Neural progenitor cell (in vitro differentiated cells): ENCODE measurements at regions not wholly inside any gene's neighbourhood (a gene's known extent, or its start where the extent isn't known, plus 50 kb on each side); places are given as distances from the start of the nearest gene placed in this dataset.
A peak's percentile ranks its signal among the peaks of the same experiment; 100 is the strongest.

ENCODE experiments used
- DNase-seq: peaks from one replicate; pipeline ENCODE4 v3.0.0-alpha.2; 2016; ENCODE audit warnings: low spot score
- H2AFZ ChIP-seq: fragments of 200-600 bp; sonication (generic); replicated peaks from 2 replicates; pipeline ENCODE4 v1.6.1; 2016; ENCODE audit warnings: antibody characterized with exemption
- H3F3A ChIP-seq: fragments of 200-600 bp; sonication (generic); 2 replicates; pipeline ENCODE4 v1.6.1; 2016; ENCODE audit warnings: antibody characterized with exemption, low read depth
- H3K27ac ChIP-seq: fragments of 200-600 bp; sonication (generic); 2 replicates; pipeline ENCODE4 v1.5.1; 2016; ENCODE audit warnings: mild to moderate bottlenecking
- H3K27me3 ChIP-seq: fragments of 200-600 bp; sonication (generic); 2 replicates; pipeline ENCODE4 v1.6.1; 2016; ENCODE audit warnings: mild to moderate bottlenecking, moderate library complexity
- H3K36me3 ChIP-seq: fragments of 200-600 bp; sonication (generic); 2 replicates; pipeline ENCODE4 v1.5.1; 2016
- H3K4me1 ChIP-seq: fragments of 200-600 bp; sonication (generic); 2 replicates; pipeline ENCODE4 v1.6.1; 2016; ENCODE audit warnings: mixed run types
- H3K4me2 ChIP-seq: fragments of 200-600 bp; sonication (generic); 2 replicates; pipeline ENCODE4 v1.6.1; 2016
- H3K4me3 ChIP-seq: fragments of 200-600 bp; sonication (generic); 2 replicates; pipeline ENCODE4 v1.5.1; 2016
- H3K79me2 ChIP-seq: fragments of 200-600 bp; sonication (generic); 2 replicates; pipeline ENCODE4 v1.6.1; 2016; ENCODE audit warnings: low read depth
- H3K9ac ChIP-seq: fragments of 200-600 bp; sonication (generic); 2 replicates; pipeline ENCODE4 v1.6.1; 2016
- H3K9me3 ChIP-seq: fragments of 200-600 bp; sonication (generic); 2 replicates; pipeline ENCODE4 v1.5.1; 2016; ENCODE audit warnings: low read depth
- H4K20me1 ChIP-seq: fragments of 200-600 bp; sonication (generic); 2 replicates; pipeline ENCODE4 v1.6.1; 2016; ENCODE audit warnings: low read depth
- H3K27ac Mint-ChIP-seq: 3 replicates; pipeline ENCODE4 v1.8.0; 2021; ENCODE audit warnings: mixed read lengths
- H3K27me3 Mint-ChIP-seq: 2 replicates; pipeline ENCODE4 v1.8.0; 2022; ENCODE audit warnings: low read depth, mild to moderate bottlenecking, inconsistent platforms, moderate library complexity, mixed read lengths; ENCODE audit not compliant: insufficient read depth
- H3K36me3 Mint-ChIP-seq: 3 replicates; pipeline ENCODE4 v1.8.0; 2021; ENCODE audit warnings: mixed read lengths
- H3K4me1 Mint-ChIP-seq: 3 replicates; pipeline ENCODE4 v1.8.0; 2021; ENCODE audit warnings: mixed read lengths
- H3K4me3 Mint-ChIP-seq: 3 replicates; pipeline ENCODE4 v1.8.0; 2021; ENCODE audit warnings: mild to moderate bottlenecking, moderate library complexity, mixed read lengths
- H3K9me3 Mint-ChIP-seq: 3 replicates; pipeline ENCODE4 v1.8.0; 2020; ENCODE audit warnings: mixed read lengths
- EZH2 ChIP-seq: fragments of 200-600 bp; sonication (generic); IDR thresholded peaks from 2 replicates; pipeline ENCODE4 v1.6.1; 2017; ENCODE audit warnings: antibody characterized with exemption, mild to moderate bottlenecking, moderate library complexity
- EZH2phosphoT487 ChIP-seq: fragments of 200-600 bp; sonication (generic); IDR thresholded peaks from 2 replicates; pipeline ENCODE4 v1.6.1; 2017; ENCODE audit warnings: antibody characterized with exemption
- TF ChIP-seq, protein P1 (sequence below): fragments of 200-600 bp; sonication (generic); IDR thresholded peaks from 2 replicates; pipeline ENCODE4 v1.5.1; 2017; ENCODE audit warnings: antibody characterized with exemption, mild to moderate bottlenecking

DNA sequence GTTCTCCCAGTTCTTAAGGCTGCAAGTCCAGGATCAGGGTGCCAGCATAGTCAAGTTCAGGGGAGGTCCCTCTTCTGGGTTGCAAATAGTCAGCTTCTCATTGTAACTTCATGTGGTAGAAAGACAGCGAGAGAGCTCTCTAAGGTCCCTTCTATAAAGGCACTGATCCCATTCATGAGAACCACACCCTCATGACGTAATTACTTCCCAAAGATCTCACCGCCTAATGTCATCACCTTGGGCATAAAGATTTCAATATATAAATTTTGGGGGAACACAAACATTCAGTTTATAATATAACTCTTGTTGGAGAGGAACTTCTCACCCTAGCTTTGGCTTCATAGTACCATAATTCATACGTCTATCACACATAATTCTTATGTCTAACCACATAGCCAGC lies 203.9 kb upstream of the VLDLR start:
- TF ChIP-seq EZH2phosphoT487 (no peak), EZH2 (no peak)
- TF ChIP-seq, protein P1, sequence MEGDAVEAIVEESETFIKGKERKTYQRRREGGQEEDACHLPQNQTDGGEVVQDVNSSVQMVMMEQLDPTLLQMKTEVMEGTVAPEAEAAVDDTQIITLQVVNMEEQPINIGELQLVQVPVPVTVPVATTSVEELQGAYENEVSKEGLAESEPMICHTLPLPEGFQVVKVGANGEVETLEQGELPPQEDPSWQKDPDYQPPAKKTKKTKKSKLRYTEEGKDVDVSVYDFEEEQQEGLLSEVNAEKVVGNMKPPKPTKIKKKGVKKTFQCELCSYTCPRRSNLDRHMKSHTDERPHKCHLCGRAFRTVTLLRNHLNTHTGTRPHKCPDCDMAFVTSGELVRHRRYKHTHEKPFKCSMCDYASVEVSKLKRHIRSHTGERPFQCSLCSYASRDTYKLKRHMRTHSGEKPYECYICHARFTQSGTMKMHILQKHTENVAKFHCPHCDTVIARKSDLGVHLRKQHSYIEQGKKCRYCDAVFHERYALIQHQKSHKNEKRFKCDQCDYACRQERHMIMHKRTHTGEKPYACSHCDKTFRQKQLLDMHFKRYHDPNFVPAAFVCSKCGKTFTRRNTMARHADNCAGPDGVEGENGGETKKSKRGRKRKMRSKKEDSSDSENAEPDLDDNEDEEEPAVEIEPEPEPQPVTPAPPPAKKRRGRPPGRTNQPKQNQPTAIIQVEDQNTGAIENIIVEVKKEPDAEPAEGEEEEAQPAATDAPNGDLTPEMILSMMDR: no peak
- no peaks in the 10 kb centered on the region for H3K36me3 Mint-ChIP-seq
- H3F3A ChIP-seq: no peaks in the 10 kb centered on the region
- H2AFZ ChIP-seq: no peak overlapping the region
- H3K4me3 ChIP-seq: no peak overlapping the region
- no peaks in the 10 kb centered on the region for H3K36me3 ChIP-seq
- H3K27me3 Mint-ChIP-seq: no peaks in the 10 kb centered on the region
- no peaks in the 10 kb centered on the region for H3K79me2 ChIP-seq
- peaks cover 21% of the 10 kb centered on the region for H3K4me1 Mint-ChIP-seq
- H3K4me3 Mint-ChIP-seq: no peak overlapping the region
- H3K4me2 ChIP-seq: no peak overlapping the region
- H4K20me1 ChIP-seq: no peaks in the 10 kb centered on the region
- no peaks in the 10 kb centered on the region for H3K9me3 Mint-ChIP-seq
- H3K27ac Mint-ChIP-seq: no peak overlapping the region
- no peak for DNase-seq
- no peak overlapping the region for H3K27ac ChIP-seq
- no peaks in the 10 kb centered on the region for H3K9me3 ChIP-seq
- no peak overlapping the region for H3K9ac ChIP-seq
- peaks cover 26% of the 10 kb centered on the region for H3K4me1 ChIP-seq
- no peaks in the 10 kb centered on the region for H3K27me3 ChIP-seq

DNA sequence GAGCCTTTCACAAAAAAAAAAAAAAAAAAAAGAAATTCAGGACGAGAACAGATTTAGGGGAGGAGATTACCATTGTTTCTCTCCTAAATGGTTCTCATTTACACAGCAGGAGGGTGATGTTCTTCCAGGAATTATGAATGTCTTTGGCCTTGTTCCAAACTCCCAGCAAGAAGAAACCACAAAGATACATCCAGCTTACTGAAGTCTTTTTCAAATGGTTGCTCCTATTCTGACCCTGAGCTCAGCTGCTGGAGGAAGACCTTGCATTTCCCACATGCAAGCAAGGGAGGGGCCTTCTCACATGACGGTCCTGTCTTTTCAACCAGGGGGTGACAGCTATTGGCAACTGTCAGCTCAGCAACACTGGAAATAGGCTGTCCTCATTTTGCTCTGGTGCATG lies 203.0 kb upstream of the VLDLR start:
- no peaks in the 10 kb centered on the region for H3K36me3 Mint-ChIP-seq
- H3K27me3 Mint-ChIP-seq: no peaks in the 10 kb centered on the region
- H3K79me2 ChIP-seq: no peaks in the 10 kb centered on the region
- no peaks in the 10 kb centered on the region for H4K20me1 ChIP-seq
- no peaks in the 10 kb centered on the region for H3K9me3 Mint-ChIP-seq
- H3K27ac ChIP-seq: no peak overlapping the region
- peaks cover 23% of the 10 kb centered on the region for H3K4me1 ChIP-seq
- no peak for DNase-seq
- no peaks in the 10 kb centered on the region for H3K9me3 ChIP-seq
- no peak overlapping the region for H3K4me3 ChIP-seq
- no peaks in the 10 kb centered on the region for H3K27me3 ChIP-seq
- H3K4me2 ChIP-seq: no peak overlapping the region
- H3K36me3 ChIP-seq: no peaks in the 10 kb centered on the region
- H3K27ac Mint-ChIP-seq: no peak overlapping the region
- TF ChIP-seq, protein P1: no peak
- TF ChIP-seq EZH2 (no peak), EZH2phosphoT487 (no peak)
- H3K9ac ChIP-seq: no peak overlapping the region
- no peak overlapping the region for H2AFZ ChIP-seq
- no peak overlapping the region for H3K4me3 Mint-ChIP-seq
- peaks cover 13% of the 10 kb centered on the region for H3K4me1 Mint-ChIP-seq
- H3F3A ChIP-seq: no peaks in the 10 kb centered on the region

DNA sequence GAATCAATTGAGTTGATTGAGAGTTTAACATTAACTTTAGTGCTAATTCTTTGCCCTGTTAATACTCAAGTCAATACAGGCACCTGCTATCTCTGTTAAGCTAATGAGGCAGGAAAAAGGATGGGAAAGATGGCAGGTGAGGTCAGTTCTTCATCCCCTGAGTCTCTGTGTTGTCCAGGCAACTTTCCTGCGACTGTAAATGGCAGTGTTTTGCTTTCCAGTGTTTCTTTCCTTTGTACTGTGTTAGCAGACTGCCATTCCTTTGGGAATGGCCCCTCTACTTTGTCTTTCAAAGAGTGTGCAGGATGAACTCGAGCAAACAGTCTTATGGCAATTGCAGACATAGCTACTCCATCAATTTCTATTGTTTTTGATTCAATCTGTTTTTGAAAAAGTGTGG lies 202.2 kb upstream of the VLDLR start:
- H3F3A ChIP-seq: no peaks in the 10 kb centered on the region
- peak overlapping the region; percentile 14 for H3K4me2 ChIP-seq
- no peak for TF ChIP-seq EZH2
- TF ChIP-seq, protein P1: no peak
- TF ChIP-seq EZH2phosphoT487: no peak
- DNase-seq: no peak
- no peak overlapping the region for H3K4me3 ChIP-seq
- no peaks in the 10 kb centered on the region for H3K36me3 Mint-ChIP-seq
- no peaks in the 10 kb centered on the region for H3K79me2 ChIP-seq
- no peak overlapping the region for H2AFZ ChIP-seq
- H3K4me1 ChIP-seq: peaks cover 23% of the 10 kb centered on the region
- no peak overlapping the region for H3K27ac Mint-ChIP-seq
- no peak overlapping the region for H3K9ac ChIP-seq
- H3K9me3 Mint-ChIP-seq: no peaks in the 10 kb centered on the region
- H3K27ac ChIP-seq: no peak overlapping the region
- H3K9me3 ChIP-seq: no peaks in the 10 kb centered on the region
- H3K4me1 Mint-ChIP-seq: peaks cover 13% of the 10 kb centered on the region
- H3K4me3 Mint-ChIP-seq: no peak overlapping the region
- H3K27me3 ChIP-seq: no peaks in the 10 kb centered on the region
- no peaks in the 10 kb centered on the region for H4K20me1 ChIP-seq
- no peaks in the 10 kb centered on the region for H3K36me3 ChIP-seq
- H3K27me3 Mint-ChIP-seq: no peaks in the 10 kb centered on the region

DNA sequence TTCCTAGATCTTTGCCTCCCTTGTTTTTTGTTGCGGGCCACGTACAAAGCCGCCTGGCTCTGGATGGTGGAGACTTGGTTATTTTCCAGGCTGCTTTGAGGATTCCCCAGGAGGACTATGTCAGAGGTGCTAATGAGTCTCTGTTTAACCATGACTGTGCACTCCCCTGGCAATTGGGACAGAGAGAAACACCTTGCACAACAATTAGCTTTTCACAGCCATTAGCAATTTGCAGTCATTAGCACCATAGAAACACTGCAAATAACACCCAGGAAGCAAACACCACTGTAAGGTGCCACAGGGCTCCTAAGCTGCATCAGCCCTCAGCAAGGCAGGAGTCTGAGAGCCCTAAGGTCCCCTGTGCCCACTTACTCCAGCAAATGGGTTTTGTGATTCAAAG lies 201.0 kb upstream of the VLDLR start:
- TF ChIP-seq EZH2: no peak
- TF ChIP-seq, protein P1: no peak
- Histone ChIP-seq H2AFZ (peak overlapping the region; percentile 69), H3K36me3 (no peaks in the 10 kb centered on the region), H3K4me3 (no peak overlapping the region), H3F3A (no peaks in the 10 kb centered on the region), H4K20me1 (no peaks in the 10 kb centered on the region), H3K9me3 (no peaks in the 10 kb centered on the region), H3K27ac (no peak overlapping the region), H3K9ac (no peak overlapping the region), H3K4me1 (peaks cover 23% of the 10 kb centered on the region), H3K4me2 (no peak overlapping the region), H3K27me3 (no peaks in the 10 kb centered on the region), H3K79me2 (no peaks in the 10 kb centered on the region)
- Mint-ChIP-seq H3K4me1 (peaks cover 13% of the 10 kb centered on the region), H3K36me3 (no peaks in the 10 kb centered on the region), H3K27me3 (no peaks in the 10 kb centered on the region), H3K27ac (peak overlapping the region; percentile 67), H3K4me3 (no peak overlapping the region), H3K9me3 (no peaks in the 10 kb centered on the region)
- no peak for DNase-seq
